ENCODE measurements at regions not wholly inside any gene's neighbourhood (a gene's known extent, or its start where the extent isn't known, plus 50 kb on each side); places are given as distances from the start of the nearest gene placed in this dataset.

- TF ChIP-seq SP1 (CRISPR knock-in tag; conservative IDR thresholded peaks at IDR 0.05) (no peak), STAT6 (CRISPR knock-in tag; conservative IDR thresholded peaks at IDR 0.05; ENCODE audit: low read depth) (no peak), CTCF (IDR thresholded peaks at IDR 0.05) (no peak)
These were observed 84.7 kb upstream of the LRATD1 start for GRCh38 chr2:14547830-14548229.

All from WTC11 (cell line).